SK-N-SH (cell line): ENCODE measurements at regions not wholly inside any gene's neighbourhood (a gene's known extent, or its start where the extent isn't known, plus 50 kb on each side); places are given as distances from the start of the nearest gene placed in this dataset.

ENCODE experiments used
- CTCF ChIA-PET: fragments of 300-600, 350-600 bp; formaldehyde crosslinking; extraction: SDS; loops from one replicate; lab custom pipeline; 2021; lab: Yijun Ruan, JAX
- POLR2A ChIA-PET: fragments of 350-600 bp; sonication (Branson Sonifier 250); formaldehyde crosslinking; extraction: SDS; loops from one replicate; lab custom pipeline; 2020; ENCODE audit warnings: antibody characterized with exemption, inconsistent platforms; lab: Yijun Ruan, JAX
- DNase-seq: peaks from one replicate; pipeline ENCODE4 v3.0.0; 2012
- H2AFZ ChIP-seq: fragments of 200-600 bp; sonication (generic); 2 replicates; pipeline ENCODE4 v1.8.1; 2016; ENCODE audit warnings: antibody characterized with exemption, mild to moderate bottlenecking, low read depth
- H3F3A ChIP-seq: fragments of 200-600 bp; sonication (generic); replicated peaks from 2 replicates; pipeline ENCODE3; 2016; ENCODE audit warnings: antibody characterized with exemption, mild to moderate bottlenecking; ENCODE audit not compliant: insufficient read depth
- H3K27ac ChIP-seq, 2 experiments: fragments of 200-500 bp in 1 of 2; fragments of 200-600 bp in 1 of 2; sonication (Bioruptor generic) in 1 of 2; sonication (generic), shearing (Covaris generic) in 1 of 2; 2 replicates each; pipeline versions ENCODE4 v1.5.1 to v1.6.1; 2014 to 2016; ENCODE audit warnings: low read depth in 2 of 2, inconsistent platforms in 1 of 2, low read length in 1 of 2, mild to moderate bottlenecking in 1 of 2, mixed read lengths in 1 of 2
- H3K27me3 ChIP-seq: fragments of 200-600 bp; sonication (generic), shearing (Covaris generic); 2 replicates; pipeline ENCODE4 v1.6.1; 2016; ENCODE audit warnings: mixed run types; ENCODE audit not compliant: insufficient read depth
- H3K36me3 ChIP-seq, 2 experiments: fragments of 200-500 bp in 1 of 2; fragments of 200-600 bp in 1 of 2; sonication (Bioruptor generic) in 1 of 2; sonication (generic) in 1 of 2; replicated peaks in 1 of 2; 2 replicates each; pipeline versions ENCODE3 to v1.5.1; 2014 to 2016; ENCODE audit warnings: low read length in 1 of 2, mild to moderate bottlenecking in 1 of 2; ENCODE audit not compliant: insufficient read depth in 2 of 2, control insufficient read depth in 1 of 2
- H3K4me1 ChIP-seq, 2 experiments: fragments of 200-500 bp in 1 of 2; fragments of 200-600 bp in 1 of 2; sonication (Bioruptor generic) in 1 of 2; sonication (generic), shearing (Covaris generic) in 1 of 2; 2 replicates each; pipeline versions ENCODE4 v1.5.1 to v1.6.1; 2014 to 2016; ENCODE audit warnings: low read depth in 1 of 2, low read length in 1 of 2, mixed run types in 1 of 2; ENCODE audit not compliant: insufficient read depth in 2 of 2, control insufficient read depth in 1 of 2
- H3K4me2 ChIP-seq: fragments of 200-600 bp; sonication (generic), shearing (Covaris generic); 2 replicates; pipeline ENCODE4 v1.6.1; 2017; ENCODE audit warnings: mixed run types
- H3K4me3 ChIP-seq, 2 experiments: fragments of 200-500 bp in 1 of 2; fragments of 200-600 bp in 1 of 2; sonication (Bioruptor generic) in 1 of 2; sonication (generic), shearing (Covaris generic) in 1 of 2; 2 replicates each; pipeline versions ENCODE4 v1.5.1 to v1.8.1; 2014 to 2016; ENCODE audit warnings: low read depth in 2 of 2, inconsistent platforms in 1 of 2, low read length in 1 of 2, mild to moderate bottlenecking in 1 of 2, mixed read lengths in 1 of 2, moderate library complexity in 1 of 2
- H3K79me2 ChIP-seq: fragments of 200-600 bp; sonication (generic); 2 replicates; pipeline ENCODE4 v1.8.1; 2017; ENCODE audit warnings: mild to moderate bottlenecking; ENCODE audit not compliant: insufficient read depth
- H3K9ac ChIP-seq: fragments of 200-600 bp; sonication (generic); 2 replicates; pipeline ENCODE4 v1.6.1; 2017; ENCODE audit warnings: mixed run types
- H3K9me2 ChIP-seq: fragments of 200-600 bp; sonication (generic); 2 replicates; pipeline ENCODE4 v1.6.1; 2017; ENCODE audit warnings: mixed run types
- H3K9me3 ChIP-seq: fragments of 200-600 bp; sonication (generic); 2 replicates; pipeline ENCODE4 v1.6.1; 2017; ENCODE audit warnings: mixed run types, mild to moderate bottlenecking, moderate library complexity
- H4K20me1 ChIP-seq: fragments of 200-600 bp; sonication (generic); 2 replicates; pipeline ENCODE4 v1.6.1; 2017; ENCODE audit warnings: mild to moderate bottlenecking, mixed run types; ENCODE audit not compliant: insufficient read depth
- CHD2 ChIP-seq: fragments of 150-350 bp; IDR thresholded peaks from 2 replicates; pipeline ENCODE4 v1.6.1; 2018; ENCODE audit warnings: low read length; ENCODE audit not compliant: partially characterized antibody
- EP300 ChIP-seq, 2 experiments: IDR thresholded peaks; 2 replicates each; pipeline versions ENCODE4 v1.4.0 to v1.6.1; 2012; ENCODE audit warnings: borderline replicate concordance in 1 of 2, low read depth in 1 of 2, low read length in 1 of 2
- EZH2phosphoT487 ChIP-seq: fragments of 200-600 bp; sonication (generic); IDR thresholded peaks from 2 replicates; pipeline ENCODE4 v1.6.1; 2017; ENCODE audit warnings: low read depth, mixed run types, mild to moderate bottlenecking, antibody characterized with exemption, moderate library complexity, borderline replicate concordance
- FOSL2 ChIP-seq: IDR thresholded peaks from 2 replicates; pipeline ENCODE4 v1.4.0; 2012; ENCODE audit warnings: low read depth, mild to moderate bottlenecking, moderate library complexity, borderline replicate concordance
- FOXM1 ChIP-seq: IDR thresholded peaks from 2 replicates; pipeline ENCODE4 v1.4.0; 2012; ENCODE audit warnings: low read depth, mild to moderate bottlenecking
- GABPA ChIP-seq: IDR thresholded peaks from 2 replicates; pipeline ENCODE4 v1.4.0; 2012; ENCODE audit warnings: low read depth, mild to moderate bottlenecking
- MEF2A ChIP-seq: IDR thresholded peaks from 2 replicates; pipeline ENCODE4 v1.4.0; 2012; ENCODE audit warnings: low read depth, borderline replicate concordance
- NRF1 ChIP-seq: IDR thresholded peaks from 2 replicates; pipeline ENCODE4 v1.6.1; 2012; ENCODE audit warnings: low read depth, mild to moderate bottlenecking, low read length
- POLR2AphosphoS5 ChIP-seq: IDR thresholded peaks from 2 replicates; pipeline ENCODE4 v1.6.1; 2012; ENCODE audit warnings: low read depth, low read length
- RAD21 ChIP-seq: IDR thresholded peaks from 2 replicates; pipeline ENCODE4 v1.6.1; 2012; ENCODE audit warnings: mild to moderate bottlenecking, low read length
- RFX5 ChIP-seq: IDR thresholded peaks from 2 replicates; pipeline ENCODE4 v1.6.1; 2012; ENCODE audit warnings: mild to moderate bottlenecking, improper control_type of control experiment, low read length
- RXRA ChIP-seq: IDR thresholded peaks from 2 replicates; pipeline ENCODE4 v1.4.0; 2012; ENCODE audit warnings: low read depth, mild to moderate bottlenecking, borderline replicate concordance
- SIN3A ChIP-seq: IDR thresholded peaks from 2 replicates; pipeline ENCODE4 v1.6.1; 2012; ENCODE audit warnings: low read depth, mild to moderate bottlenecking, low read length, moderate library complexity, borderline replicate concordance
- SMC3 ChIP-seq: IDR thresholded peaks from 2 replicates; pipeline ENCODE4 v1.6.1; 2012; ENCODE audit warnings: low read depth, low read length, improper control_type of control experiment
- TCF12 ChIP-seq: IDR thresholded peaks from 2 replicates; pipeline ENCODE4 v1.4.0; 2012
- TEAD4 ChIP-seq: IDR thresholded peaks from 2 replicates; pipeline ENCODE4 v1.4.0; 2012; ENCODE audit warnings: mild to moderate bottlenecking, borderline replicate concordance; ENCODE audit not compliant: insufficient read depth
- YY1 ChIP-seq: IDR thresholded peaks from 2 replicates; pipeline ENCODE4 v1.4.0; 2012; ENCODE audit warnings: low read depth, mild to moderate bottlenecking
- WGBS: methylation state at CpG from one replicate; pipeline ENCODE4 v1.1.6; 2017; ENCODE audit warnings: low lambda C conversion rate; 5-methylcytosine and 5-hydroxymethylcytosine counted together
- TF ChIP-seq, protein P1 (sequence below): IDR thresholded peaks from 2 replicates; pipeline ENCODE4 v1.4.0; 2012; ENCODE audit warnings: low read depth
- TF ChIP-seq, protein P2 (sequence below): fragments of 150-350 bp; IDR thresholded peaks from 2 replicates; pipeline ENCODE4 v1.6.1; 2016; ENCODE audit warnings: mild to moderate bottlenecking, low read depth, low read length
- TF ChIP-seq, protein P3 (sequence below): IDR thresholded peaks from 2 replicates; pipeline ENCODE4; 2012
- TF ChIP-seq, protein P4 (sequence below): IDR thresholded peaks from 2 replicates; pipeline ENCODE4 v1.6.1; 2012; ENCODE audit warnings: mild to moderate bottlenecking, low read depth, low read length, moderate library complexity
- TF ChIP-seq, protein P5 (sequence below): IDR thresholded peaks from 2 replicates; pipeline ENCODE4 v1.4.0; 2012; ENCODE audit warnings: low read depth, borderline replicate concordance

DNA sequence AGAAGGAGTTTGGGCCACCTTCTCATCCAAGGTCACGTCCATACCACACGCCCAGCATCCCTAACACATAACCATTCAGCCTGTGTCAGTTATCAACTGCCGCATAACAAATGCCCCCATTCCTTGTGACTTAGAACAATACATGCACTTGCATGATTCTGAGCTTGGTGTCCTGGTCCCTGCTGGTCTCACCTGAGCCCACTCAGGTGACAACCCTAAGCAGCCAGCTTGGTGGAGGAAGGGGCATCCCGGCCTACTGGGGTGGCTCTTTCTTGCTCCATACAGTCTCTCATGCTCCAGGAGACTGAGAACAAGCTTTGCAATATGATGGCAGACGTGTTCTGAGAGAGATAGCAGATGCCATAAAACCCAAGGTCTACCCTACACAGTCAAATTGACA lies 1276.9 kb downstream of the TBC1D22A start:
- Histone ChIP-seq H3K9ac (no peak overlapping the region), H3K9me2 (no peaks in the 10 kb centered on the region), H3K4me2 (no peak overlapping the region), H3K27me3 (no peaks in the 10 kb centered on the region), H4K20me1 (no peaks in the 10 kb centered on the region), H3K9me3 (no peaks in the 10 kb centered on the region), H3K4me3 (no peak overlapping the region), H2AFZ (no peak overlapping the region), H3K27ac (no peak overlapping the region), H3F3A (no peaks in the 10 kb centered on the region), H3K4me1 (no peaks in the 10 kb centered on the region), H3K79me2 (no peaks in the 10 kb centered on the region), H3K36me3 (no peaks in the 10 kb centered on the region)
- TF ChIP-seq TEAD4 (no peak), SIN3A (no peak), SMC3 (no peak), TCF12 (no peak), RAD21 (no peak), EZH2phosphoT487 (no peak), RFX5 (no peak), FOSL2 (no peak), POLR2AphosphoS5 (no peak), YY1 (no peak), FOXM1 (no peak), MEF2A (no peak)
- TF ChIP-seq, protein P1, sequence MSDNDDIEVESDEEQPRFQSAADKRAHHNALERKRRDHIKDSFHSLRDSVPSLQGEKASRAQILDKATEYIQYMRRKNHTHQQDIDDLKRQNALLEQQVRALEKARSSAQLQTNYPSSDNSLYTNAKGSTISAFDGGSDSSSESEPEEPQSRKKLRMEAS = no peak
- TF ChIP-seq, protein P2, sequence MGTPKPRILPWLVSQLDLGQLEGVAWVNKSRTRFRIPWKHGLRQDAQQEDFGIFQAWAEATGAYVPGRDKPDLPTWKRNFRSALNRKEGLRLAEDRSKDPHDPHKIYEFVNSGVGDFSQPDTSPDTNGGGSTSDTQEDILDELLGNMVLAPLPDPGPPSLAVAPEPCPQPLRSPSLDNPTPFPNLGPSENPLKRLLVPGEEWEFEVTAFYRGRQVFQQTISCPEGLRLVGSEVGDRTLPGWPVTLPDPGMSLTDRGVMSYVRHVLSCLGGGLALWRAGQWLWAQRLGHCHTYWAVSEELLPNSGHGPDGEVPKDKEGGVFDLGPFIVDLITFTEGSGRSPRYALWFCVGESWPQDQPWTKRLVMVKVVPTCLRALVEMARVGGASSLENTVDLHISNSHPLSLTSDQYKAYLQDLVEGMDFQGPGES = no peak
- TF ChIP-seq, protein P3, sequence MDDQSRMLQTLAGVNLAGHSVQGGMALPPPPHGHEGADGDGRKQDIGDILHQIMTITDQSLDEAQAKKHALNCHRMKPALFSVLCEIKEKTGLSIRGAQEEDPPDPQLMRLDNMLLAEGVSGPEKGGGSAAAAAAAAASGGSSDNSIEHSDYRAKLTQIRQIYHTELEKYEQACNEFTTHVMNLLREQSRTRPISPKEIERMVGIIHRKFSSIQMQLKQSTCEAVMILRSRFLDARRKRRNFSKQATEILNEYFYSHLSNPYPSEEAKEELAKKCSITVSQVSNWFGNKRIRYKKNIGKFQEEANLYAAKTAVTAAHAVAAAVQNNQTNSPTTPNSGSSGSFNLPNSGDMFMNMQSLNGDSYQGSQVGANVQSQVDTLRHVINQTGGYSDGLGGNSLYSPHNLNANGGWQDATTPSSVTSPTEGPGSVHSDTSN = no peak
- ChIA-PET POLR2A (no interaction called here), CTCF (no interaction called here)
- DNase-seq = no peak
- WGBS = 27% methylated on average over 5 of the region's 5 CpGs

DNA sequence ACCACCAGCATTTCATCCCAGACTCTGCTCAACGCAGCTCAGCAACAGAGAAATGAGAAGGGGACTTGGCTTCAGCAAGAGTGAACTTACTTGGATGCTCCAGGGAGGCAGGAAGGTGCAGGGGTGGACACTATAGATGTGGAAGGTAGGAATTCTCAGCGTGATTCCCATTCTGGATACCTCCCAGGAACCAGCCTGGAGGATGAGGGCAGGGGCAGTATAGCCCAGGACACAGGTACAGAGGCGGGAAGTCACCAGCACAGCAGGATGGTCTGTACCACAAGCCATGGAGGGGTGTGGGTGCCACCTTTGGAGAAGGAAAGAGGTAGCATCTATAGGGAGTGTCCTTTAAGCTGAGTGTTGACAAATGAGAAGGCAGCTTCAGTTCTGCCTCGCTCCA lies 1275.2 kb downstream of the TBC1D22A start:
- H3K27me3 ChIP-seq = no peaks in the 10 kb centered on the region
- H2AFZ ChIP-seq = no peak overlapping the region
- no peak for DNase-seq
- no peaks in the 10 kb centered on the region for H3K9me2 ChIP-seq
- WGBS = 0% methylated on average over 4 of the region's 4 CpGs
- H3K36me3 ChIP-seq = no peaks in the 10 kb centered on the region
- H3K9ac ChIP-seq = no peak overlapping the region
- no peaks in the 10 kb centered on the region for H3K79me2 ChIP-seq
- POLR2A ChIA-PET = no interaction called here
- no peaks in the 10 kb centered on the region for H3K9me3 ChIP-seq
- H3K27ac ChIP-seq = no peak overlapping the region
- no peak overlapping the region for H3K4me3 ChIP-seq
- H3K4me2 ChIP-seq = no peak overlapping the region
- no peaks in the 10 kb centered on the region for H3K4me1 ChIP-seq
- no peaks in the 10 kb centered on the region for H3F3A ChIP-seq
- CTCF ChIA-PET = no interaction called here
- H4K20me1 ChIP-seq = no peaks in the 10 kb centered on the region
- TF ChIP-seq TCF12 (no peak), GABPA (no peak), CHD2 (no peak), RXRA (no peak), EZH2phosphoT487 (no peak), NRF1 (no peak), SIN3A (no peak), POLR2AphosphoS5 (no peak), YY1 (no peak), FOSL2 (no peak), FOXM1 (no peak), EP300 (IDR thresholded peaks at IDR 0.05; ENCODE audit: borderline replicate concordance in 1 of 2, low read depth in 1 of 2, low read length in 1 of 2) (no peak)
- TF ChIP-seq, protein P4, sequence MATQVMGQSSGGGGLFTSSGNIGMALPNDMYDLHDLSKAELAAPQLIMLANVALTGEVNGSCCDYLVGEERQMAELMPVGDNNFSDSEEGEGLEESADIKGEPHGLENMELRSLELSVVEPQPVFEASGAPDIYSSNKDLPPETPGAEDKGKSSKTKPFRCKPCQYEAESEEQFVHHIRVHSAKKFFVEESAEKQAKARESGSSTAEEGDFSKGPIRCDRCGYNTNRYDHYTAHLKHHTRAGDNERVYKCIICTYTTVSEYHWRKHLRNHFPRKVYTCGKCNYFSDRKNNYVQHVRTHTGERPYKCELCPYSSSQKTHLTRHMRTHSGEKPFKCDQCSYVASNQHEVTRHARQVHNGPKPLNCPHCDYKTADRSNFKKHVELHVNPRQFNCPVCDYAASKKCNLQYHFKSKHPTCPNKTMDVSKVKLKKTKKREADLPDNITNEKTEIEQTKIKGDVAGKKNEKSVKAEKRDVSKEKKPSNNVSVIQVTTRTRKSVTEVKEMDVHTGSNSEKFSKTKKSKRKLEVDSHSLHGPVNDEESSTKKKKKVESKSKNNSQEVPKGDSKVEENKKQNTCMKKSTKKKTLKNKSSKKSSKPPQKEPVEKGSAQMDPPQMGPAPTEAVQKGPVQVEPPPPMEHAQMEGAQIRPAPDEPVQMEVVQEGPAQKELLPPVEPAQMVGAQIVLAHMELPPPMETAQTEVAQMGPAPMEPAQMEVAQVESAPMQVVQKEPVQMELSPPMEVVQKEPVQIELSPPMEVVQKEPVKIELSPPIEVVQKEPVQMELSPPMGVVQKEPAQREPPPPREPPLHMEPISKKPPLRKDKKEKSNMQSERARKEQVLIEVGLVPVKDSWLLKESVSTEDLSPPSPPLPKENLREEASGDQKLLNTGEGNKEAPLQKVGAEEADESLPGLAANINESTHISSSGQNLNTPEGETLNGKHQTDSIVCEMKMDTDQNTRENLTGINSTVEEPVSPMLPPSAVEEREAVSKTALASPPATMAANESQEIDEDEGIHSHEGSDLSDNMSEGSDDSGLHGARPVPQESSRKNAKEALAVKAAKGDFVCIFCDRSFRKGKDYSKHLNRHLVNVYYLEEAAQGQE = no peak
- TF ChIP-seq, protein P1 = no peak
- TF ChIP-seq, protein P5, sequence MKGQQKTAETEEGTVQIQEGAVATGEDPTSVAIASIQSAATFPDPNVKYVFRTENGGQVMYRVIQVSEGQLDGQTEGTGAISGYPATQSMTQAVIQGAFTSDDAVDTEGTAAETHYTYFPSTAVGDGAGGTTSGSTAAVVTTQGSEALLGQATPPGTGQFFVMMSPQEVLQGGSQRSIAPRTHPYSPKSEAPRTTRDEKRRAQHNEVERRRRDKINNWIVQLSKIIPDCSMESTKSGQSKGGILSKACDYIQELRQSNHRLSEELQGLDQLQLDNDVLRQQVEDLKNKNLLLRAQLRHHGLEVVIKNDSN = no peak
